Body of pancreas (tissue), 4 donors: ENCODE measurements at regions not wholly inside any gene's neighbourhood (a gene's known extent, or its start where the extent isn't known, plus 50 kb on each side); places are given as distances from the start of the nearest gene placed in this dataset.

Experiments
- ATAC-seq: fragments of 150-250 bp; one replicate; pipeline ENCODE4 v1.9.1; 2016
- DNase-seq, 4 donors: peaks; one replicate each; pipeline ENCODE4 v3.0.0-alpha.2; 2019
- H3K27ac ChIP-seq, 4 donors: fragments of 200-600 bp; sonication (generic); 1 replicate in 3 of 4; 2 replicates in 1 of 4; pipeline versions ENCODE4 v1.5.1 to v1.6.1; 2016 to 2019; ENCODE audit warnings: mild to moderate bottlenecking in 1 of 4, mixed read lengths in 1 of 4, moderate library complexity in 1 of 4
- H3K27me3 ChIP-seq, 2 donors: fragments of 200-600 bp; sonication (generic); one replicate each; pipeline ENCODE4 v1.6.0; 2016; ENCODE audit warnings: mild to moderate bottlenecking in 1 of 2
- H3K36me3 ChIP-seq, 2 donors: fragments of 200-600 bp; sonication (generic); replicated peaks in 1 of 2; 2 replicates each; pipeline ENCODE4 v1.5.1; 2016; ENCODE audit warnings: low read depth in 2 of 2; ENCODE audit not compliant: insufficient read depth in 1 of 2
- H3K4me1 ChIP-seq: fragments of 200-600 bp; sonication (generic); one replicate; pipeline ENCODE4 v1.6.0; 2016
- H3K4me3 ChIP-seq, 2 donors: fragments of 200-600 bp; sonication (generic); 1 replicate in 1 of 2; 2 replicates in 1 of 2; pipeline ENCODE4 v1.5.1; 2016 to 2019
- H3K9me3 ChIP-seq, 3 donors: fragments of 200-600 bp; sonication (generic); 1 replicate in 2 of 3; 2 replicates in 1 of 3; pipeline ENCODE4 v1.5.1; 2016
- POLR2A ChIP-seq, 3 donors: fragments of 450-650 bp; IDR thresholded peaks; one replicate each; pipeline ENCODE4 v1.6.1; 2016; ENCODE audit warnings: antibody characterized with exemption in 3 of 3, mild to moderate bottlenecking in 2 of 3
- WGBS, 2 donors: methylation state at CpG; one replicate each; pipeline ENCODE4 v1.1.5; 2017; 5-methylcytosine and 5-hydroxymethylcytosine counted together
- intact Hi-C: fragments of 100-400 bp; cut with DNase I; formaldehyde crosslinking; loops from one replicate; pipeline ENCODE4 v1.15.1; 2023
- TF ChIP-seq, protein P1 (sequence below), 7 experiments: fragments of 450-650 bp in 4 of 7; fragments of 200-600 bp in 3 of 7; sonication (generic) in 3 of 7; IDR thresholded peaks; one replicate each; pipeline ENCODE4 v1.5.1; 2016 to 2019; ENCODE audit warnings: antibody characterized with exemption in 7 of 7

DNA sequence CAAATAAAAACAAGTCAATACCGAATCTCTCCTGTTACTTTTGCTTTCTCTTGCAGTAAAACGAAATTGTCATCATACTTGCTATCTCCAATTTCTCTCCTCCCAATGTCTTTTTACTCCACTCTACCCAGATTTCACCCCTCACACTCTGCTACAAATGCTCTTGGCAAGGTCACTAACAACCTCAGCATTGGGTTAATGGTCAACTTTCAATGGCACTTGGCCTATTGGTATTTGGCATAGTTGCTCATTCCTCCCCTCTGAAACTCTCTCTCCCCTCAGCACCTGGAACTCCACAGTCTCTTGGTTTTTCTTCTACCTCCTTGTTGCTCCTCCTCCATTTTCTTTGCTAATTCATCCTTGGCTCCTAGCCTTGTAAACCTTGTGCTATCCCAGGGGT is 367.3 kb downstream of the PTPRU start:
- peak; percentile 60 for ATAC-seq
- DNase-seq, result peak in 3 of 4 donors; percentile 17 to 42 (median 28)

DNA sequence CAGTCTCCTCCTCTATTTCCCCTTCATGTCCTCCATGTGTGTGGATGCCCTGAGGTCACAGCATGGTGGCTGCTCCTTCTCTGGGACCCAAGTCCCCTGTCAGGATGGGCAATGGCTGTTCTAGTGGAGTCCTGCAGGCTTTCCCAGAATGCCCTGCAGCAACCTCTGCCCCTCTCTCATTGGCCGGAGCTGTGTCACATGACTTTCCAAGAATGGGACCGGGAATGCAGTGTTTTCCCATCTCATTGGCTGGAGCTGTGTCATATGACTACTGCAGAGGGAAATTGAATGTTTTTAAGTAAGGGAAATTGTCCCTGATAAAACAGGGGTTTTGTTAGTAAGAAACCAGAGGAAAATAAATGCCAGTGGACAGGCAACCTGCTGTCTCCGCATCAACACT is 365.9 kb downstream of the PTPRU start:
- intact Hi-C loops, result no loop called here
- Histone ChIP-seq H3K36me3 (no peaks in the 10 kb centered on the region), H3K27ac (no peak overlapping the region), H3K4me3 (no peak overlapping the region), H3K9me3 (no peaks in the 10 kb centered on the region), H3K27me3 (no peaks in the 10 kb centered on the region), H3K4me1 (peaks cover 10% of the 10 kb centered on the region)
- 74 to 93% methylated on average over 3 of the region's 3 CpGs for WGBS, 2 donors
- TF ChIP-seq, protein P1, sequence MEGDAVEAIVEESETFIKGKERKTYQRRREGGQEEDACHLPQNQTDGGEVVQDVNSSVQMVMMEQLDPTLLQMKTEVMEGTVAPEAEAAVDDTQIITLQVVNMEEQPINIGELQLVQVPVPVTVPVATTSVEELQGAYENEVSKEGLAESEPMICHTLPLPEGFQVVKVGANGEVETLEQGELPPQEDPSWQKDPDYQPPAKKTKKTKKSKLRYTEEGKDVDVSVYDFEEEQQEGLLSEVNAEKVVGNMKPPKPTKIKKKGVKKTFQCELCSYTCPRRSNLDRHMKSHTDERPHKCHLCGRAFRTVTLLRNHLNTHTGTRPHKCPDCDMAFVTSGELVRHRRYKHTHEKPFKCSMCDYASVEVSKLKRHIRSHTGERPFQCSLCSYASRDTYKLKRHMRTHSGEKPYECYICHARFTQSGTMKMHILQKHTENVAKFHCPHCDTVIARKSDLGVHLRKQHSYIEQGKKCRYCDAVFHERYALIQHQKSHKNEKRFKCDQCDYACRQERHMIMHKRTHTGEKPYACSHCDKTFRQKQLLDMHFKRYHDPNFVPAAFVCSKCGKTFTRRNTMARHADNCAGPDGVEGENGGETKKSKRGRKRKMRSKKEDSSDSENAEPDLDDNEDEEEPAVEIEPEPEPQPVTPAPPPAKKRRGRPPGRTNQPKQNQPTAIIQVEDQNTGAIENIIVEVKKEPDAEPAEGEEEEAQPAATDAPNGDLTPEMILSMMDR (IDR thresholded peaks at IDR 0.05), result no peak
- no peak for TF ChIP-seq POLR2A (IDR thresholded peaks at IDR 0.05)
- no peak for DNase-seq
- ATAC-seq, result no peak

More for the DNA sequence above, 367.3 kb downstream of the PTPRU start:
- no peaks in the 10 kb centered on the region for H3K9me3 ChIP-seq
- TF ChIP-seq, protein P1 (IDR thresholded peaks at IDR 0.05), result no peak
- TF ChIP-seq POLR2A (IDR thresholded peaks at IDR 0.05), result no peak
- no peaks in the 10 kb centered on the region for H3K36me3 ChIP-seq
- no peak overlapping the region for H3K4me3 ChIP-seq
- intact Hi-C loops, result no loop called here
- WGBS, 2 donors, result 29 to 34% methylated on average over 2 of the region's 2 CpGs
- H3K27ac ChIP-seq, result no peak overlapping the region
- H3K27me3 ChIP-seq, result no peaks in the 10 kb centered on the region
- H3K4me1 ChIP-seq, result peaks cover 10% of the 10 kb centered on the region

DNA sequence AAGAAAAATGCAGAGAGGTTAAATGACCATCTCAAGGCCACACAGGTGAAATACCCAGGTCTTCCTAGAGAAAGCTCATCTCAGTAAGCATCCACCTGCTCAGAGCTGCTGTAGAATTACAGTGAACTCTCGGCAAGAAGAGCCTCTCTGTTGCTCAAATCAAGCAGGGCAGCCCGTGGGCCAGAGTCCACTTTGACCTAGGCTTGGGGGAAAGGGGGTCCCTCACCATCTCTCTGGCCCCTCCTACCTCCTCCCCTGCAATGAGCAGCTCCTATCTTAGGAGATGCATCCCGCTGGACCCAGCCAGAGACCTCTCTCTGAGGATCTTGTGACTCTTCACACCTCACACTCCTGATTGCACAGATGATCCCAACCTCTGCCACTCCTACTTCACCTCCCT is 364.7 kb downstream of the PTPRU start:
- DNase-seq (no peak), ATAC-seq (no peak)
- intact Hi-C loops, result no loop called here
- TF ChIP-seq, protein P1 (IDR thresholded peaks at IDR 0.05), result no peak
- TF ChIP-seq POLR2A (IDR thresholded peaks at IDR 0.05), result no peak
- H3K4me3 ChIP-seq, result no peak overlapping the region
- H3K27me3 ChIP-seq, result no peaks in the 10 kb centered on the region
- H3K27ac ChIP-seq, result no peak overlapping the region
- H3K4me1 ChIP-seq, result peaks cover 10% of the 10 kb centered on the region
- no peaks in the 10 kb centered on the region for H3K9me3 ChIP-seq
- 71 to 75% methylated on average over 3 of the region's 3 CpGs for WGBS, 2 donors
- H3K36me3 ChIP-seq, result no peaks in the 10 kb centered on the region

DNA sequence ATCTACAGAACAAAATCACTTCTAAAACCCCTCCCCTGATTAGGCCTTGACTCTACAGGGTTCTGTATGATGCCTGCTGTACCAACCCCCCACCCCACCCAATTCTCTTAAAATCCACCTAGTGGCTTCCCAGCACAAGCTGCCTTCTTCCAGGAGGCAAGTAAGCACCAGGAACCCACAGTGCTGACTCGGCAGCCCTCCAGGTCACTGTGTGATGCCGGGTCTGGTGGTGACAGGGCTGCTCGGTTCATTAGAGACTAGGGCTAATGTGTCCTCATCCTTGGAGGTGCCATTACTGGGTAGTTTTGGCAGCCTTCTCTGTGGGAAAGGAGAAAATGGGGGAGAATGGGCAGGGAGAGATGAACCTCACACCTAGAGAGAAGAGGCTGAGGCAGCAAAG is 363.5 kb downstream of the PTPRU start:
- no peak overlapping the region for H3K4me3 ChIP-seq
- H3K9me3 ChIP-seq, result no peaks in the 10 kb centered on the region
- WGBS, 2 donors, result 63 to 67% methylated on average over 3 of the region's 3 CpGs
- ATAC-seq (no peak), DNase-seq (no peak)
- TF ChIP-seq, protein P1 (IDR thresholded peaks at IDR 0.05), result no peak
- no peak for TF ChIP-seq POLR2A (IDR thresholded peaks at IDR 0.05)
- H3K4me1 ChIP-seq, result peaks cover 10% of the 10 kb centered on the region
- intact Hi-C loops, result no loop called here
- no peaks in the 10 kb centered on the region for H3K36me3 ChIP-seq
- H3K27me3 ChIP-seq, result no peaks in the 10 kb centered on the region
- H3K27ac ChIP-seq, result no peak overlapping the region

DNA sequence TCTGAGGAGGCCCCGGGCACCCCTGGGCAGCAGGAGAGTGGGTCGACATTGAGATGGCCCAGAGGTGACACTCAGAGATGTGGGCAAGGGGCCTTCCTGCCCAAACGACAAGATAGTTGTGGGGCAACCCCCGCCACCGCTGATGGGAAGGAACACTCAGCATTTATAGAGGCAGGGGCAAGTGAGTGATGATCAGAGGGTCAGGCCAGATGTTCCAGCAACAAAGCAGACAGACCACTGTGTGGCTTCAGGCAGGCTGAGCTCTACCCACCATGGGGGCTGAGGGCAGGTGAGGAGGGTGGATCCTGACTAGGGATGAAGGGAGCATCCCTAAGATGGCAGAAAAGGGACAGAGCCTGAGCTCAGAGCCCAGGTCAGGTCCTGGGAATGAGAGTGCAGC is 362.7 kb downstream of the PTPRU start:
- intact Hi-C loops, result no loop called here
- H3K36me3 ChIP-seq, result no peaks in the 10 kb centered on the region
- DNase-seq, result no peak
- no peak overlapping the region for H3K4me3 ChIP-seq
- H3K4me1 ChIP-seq, result peaks cover 8% of the 10 kb centered on the region
- WGBS, 2 donors, result 79 to 85% methylated on average over 5 of the region's 5 CpGs
- TF ChIP-seq, protein P1 (IDR thresholded peaks at IDR 0.05), result no peak
- no peak for TF ChIP-seq POLR2A (IDR thresholded peaks at IDR 0.05)
- H3K27ac ChIP-seq, result no peak overlapping the region
- no peak for ATAC-seq
- no peaks in the 10 kb centered on the region for H3K9me3 ChIP-seq
- H3K27me3 ChIP-seq, result no peaks in the 10 kb centered on the region
